ENCODE measurements at regions not wholly inside any gene's neighbourhood (a gene's known extent, or its start where the extent isn't known, plus 50 kb on each side); places are given as distances from the start of the nearest gene placed in this dataset.

DNA sequence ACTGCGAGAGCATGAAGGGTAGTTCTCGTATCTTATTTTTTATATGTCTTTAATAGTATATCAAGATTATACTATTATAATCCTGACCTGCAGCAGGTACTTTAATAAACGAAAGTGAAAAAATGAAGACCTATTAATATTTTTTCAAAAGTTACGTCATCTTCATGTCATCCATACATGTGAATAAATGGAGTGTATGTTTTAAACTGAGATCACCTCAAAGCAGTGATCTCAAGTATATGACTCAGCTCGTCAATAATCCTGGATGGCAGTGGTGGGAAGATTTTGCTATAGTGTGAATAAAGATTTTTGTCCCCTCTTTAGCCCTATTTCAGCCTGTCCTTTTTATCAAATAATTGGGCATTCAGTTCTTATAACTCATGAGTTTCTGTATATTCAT, 166.3 kb upstream of the FBXO11 start (continued):
- TF ChIP-seq, protein P1, sequence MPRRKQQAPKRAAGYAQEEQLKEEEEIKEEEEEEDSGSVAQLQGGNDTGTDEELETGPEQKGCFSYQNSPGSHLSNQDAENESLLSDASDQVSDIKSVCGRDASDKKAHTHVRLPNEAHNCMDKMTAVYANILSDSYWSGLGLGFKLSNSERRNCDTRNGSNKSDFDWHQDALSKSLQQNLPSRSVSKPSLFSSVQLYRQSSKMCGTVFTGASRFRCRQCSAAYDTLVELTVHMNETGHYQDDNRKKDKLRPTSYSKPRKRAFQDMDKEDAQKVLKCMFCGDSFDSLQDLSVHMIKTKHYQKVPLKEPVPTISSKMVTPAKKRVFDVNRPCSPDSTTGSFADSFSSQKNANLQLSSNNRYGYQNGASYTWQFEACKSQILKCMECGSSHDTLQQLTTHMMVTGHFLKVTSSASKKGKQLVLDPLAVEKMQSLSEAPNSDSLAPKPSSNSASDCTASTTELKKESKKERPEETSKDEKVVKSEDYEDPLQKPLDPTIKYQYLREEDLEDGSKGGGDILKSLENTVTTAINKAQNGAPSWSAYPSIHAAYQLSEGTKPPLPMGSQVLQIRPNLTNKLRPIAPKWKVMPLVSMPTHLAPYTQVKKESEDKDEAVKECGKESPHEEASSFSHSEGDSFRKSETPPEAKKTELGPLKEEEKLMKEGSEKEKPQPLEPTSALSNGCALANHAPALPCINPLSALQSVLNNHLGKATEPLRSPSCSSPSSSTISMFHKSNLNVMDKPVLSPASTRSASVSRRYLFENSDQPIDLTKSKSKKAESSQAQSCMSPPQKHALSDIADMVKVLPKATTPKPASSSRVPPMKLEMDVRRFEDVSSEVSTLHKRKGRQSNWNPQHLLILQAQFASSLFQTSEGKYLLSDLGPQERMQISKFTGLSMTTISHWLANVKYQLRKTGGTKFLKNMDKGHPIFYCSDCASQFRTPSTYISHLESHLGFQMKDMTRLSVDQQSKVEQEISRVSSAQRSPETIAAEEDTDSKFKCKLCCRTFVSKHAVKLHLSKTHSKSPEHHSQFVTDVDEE (CRISPR knock-in tag; IDR thresholded peaks at IDR 0.05), result no peak
- no peak for TF ChIP-seq GLIS3 (CRISPR knock-in tag; IDR thresholded peaks at IDR 0.05)
- TF ChIP-seq ZC3H10 (CRISPR knock-in tag; IDR thresholded peaks at IDR 0.05), result no peak
- TF ChIP-seq, protein P2, sequence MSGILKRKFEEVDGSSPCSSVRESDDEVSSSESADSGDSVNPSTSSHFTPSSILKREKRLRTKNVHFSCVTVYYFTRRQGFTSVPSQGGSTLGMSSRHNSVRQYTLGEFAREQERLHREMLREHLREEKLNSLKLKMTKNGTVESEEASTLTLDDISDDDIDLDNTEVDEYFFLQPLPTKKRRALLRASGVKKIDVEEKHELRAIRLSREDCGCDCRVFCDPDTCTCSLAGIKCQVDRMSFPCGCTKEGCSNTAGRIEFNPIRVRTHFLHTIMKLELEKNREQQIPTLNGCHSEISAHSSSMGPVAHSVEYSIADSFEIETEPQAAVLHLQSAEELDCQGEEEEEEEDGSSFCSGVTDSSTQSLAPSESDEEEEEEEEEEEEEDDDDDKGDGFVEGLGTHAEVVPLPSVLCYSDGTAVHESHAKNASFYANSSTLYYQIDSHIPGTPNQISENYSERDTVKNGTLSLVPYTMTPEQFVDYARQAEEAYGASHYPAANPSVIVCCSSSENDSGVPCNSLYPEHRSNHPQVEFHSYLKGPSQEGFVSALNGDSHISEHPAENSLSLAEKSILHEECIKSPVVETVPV (CRISPR knock-in tag; IDR thresholded peaks at IDR 0.05), result no peak
- TF ChIP-seq, protein P3, sequence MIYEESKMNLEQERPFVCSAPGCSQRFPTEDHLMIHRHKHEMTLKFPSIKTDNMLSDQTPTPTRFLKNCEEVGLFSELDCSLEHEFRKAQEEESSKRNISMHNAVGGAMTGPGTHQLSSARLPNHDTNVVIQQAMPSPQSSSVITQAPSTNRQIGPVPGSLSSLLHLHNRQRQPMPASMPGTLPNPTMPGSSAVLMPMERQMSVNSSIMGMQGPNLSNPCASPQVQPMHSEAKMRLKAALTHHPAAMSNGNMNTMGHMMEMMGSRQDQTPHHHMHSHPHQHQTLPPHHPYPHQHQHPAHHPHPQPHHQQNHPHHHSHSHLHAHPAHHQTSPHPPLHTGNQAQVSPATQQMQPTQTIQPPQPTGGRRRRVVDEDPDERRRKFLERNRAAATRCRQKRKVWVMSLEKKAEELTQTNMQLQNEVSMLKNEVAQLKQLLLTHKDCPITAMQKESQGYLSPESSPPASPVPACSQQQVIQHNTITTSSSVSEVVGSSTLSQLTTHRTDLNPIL (CRISPR knock-in tag; IDR thresholded peaks at IDR 0.05; ENCODE audit: low read depth), result no peak
- no peak for TF ChIP-seq ESRRG (CRISPR knock-in tag; IDR thresholded peaks at IDR 0.05)
- TF ChIP-seq TCF4 (CRISPR knock-in tag; IDR thresholded peaks at IDR 0.05; ENCODE audit: borderline replicate concordance), result no peak
- TF ChIP-seq OSR1 (CRISPR knock-in tag; IDR thresholded peaks at IDR 0.05), result no peak

DNA sequence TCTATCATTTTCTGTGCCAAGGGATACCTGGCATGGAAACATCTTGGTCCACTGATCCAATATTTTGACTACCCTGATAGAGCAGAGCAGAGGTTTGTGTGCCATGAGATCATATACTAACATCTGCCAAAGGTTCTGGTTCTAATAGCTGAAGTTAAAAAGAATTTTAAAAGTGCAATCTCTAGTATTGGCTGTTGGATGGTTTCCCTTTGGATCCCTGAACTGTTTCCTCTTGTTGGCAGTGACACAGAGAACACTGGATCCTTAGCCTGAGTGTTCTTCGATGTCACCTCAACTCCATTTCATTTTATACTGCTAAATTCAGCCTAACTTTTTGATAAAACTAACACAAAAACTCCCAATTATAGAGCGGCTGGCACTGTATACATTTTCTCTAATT, 169.3 kb upstream of the FBXO11 start:
- ATAC-seq, result no peak
- no peak for TF ChIP-seq ZFP3 (CRISPR knock-in tag; IDR thresholded peaks at IDR 0.05)

DNA sequence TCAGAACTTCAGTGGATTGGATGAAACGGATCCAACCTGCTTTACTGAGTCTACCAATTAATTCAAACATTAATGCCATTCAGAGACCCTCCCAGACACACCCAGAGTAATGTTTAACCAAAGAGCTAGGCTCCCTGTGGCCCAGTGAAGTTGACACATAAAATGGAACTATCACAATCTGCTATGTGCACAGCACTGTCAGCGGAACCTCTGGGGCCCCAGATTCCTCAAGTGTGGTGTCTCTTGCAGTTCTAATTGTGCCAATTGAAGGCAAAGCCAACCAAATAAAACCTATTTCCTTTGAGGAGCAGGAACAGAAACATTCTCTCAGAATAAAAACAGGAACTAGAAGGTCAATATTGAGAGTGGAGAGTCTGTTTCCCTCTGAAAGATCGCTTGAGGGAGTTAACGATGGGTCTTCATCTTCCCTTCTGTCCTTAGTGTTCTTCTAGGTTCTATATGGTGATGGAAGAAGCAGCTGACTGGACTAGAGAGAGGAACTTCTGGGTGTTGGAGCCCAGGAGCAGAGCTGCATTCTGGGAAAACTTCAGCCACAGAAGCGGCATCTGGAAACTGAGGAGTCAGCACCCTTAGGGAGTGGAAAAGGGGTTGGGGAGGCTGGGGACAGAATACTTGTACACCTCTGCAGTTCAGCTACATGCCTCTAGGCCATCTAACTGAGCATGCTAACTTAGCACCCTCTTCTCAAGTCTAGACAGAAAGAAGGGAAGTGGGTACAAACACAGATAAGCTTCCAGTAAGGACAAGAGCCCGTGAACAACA, 174.4 kb upstream of the FBXO11 start:
- TF ChIP-seq, protein P3 (CRISPR knock-in tag; IDR thresholded peaks at IDR 0.05; ENCODE audit: low read depth), result no peak
- ATAC-seq, result no peak

DNA sequence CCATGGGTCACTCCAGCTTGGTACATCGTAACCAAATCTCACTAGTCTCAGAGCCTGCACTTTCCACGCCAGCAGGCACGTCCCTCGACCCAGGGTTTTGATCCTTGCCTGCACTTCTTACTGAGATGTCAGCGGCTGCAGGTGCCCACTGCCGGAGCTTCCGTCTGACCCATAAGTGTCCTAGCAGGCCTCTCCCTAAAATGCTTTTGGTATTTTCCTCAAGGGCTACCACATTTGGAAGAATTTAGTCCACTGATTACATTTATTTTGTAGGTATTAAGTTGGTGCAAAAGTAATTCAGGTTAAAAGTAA, 175.0 kb upstream of the FBXO11 start:
- TF ChIP-seq, protein P1 (CRISPR knock-in tag; IDR thresholded peaks at IDR 0.05), result no peak
- TF ChIP-seq, protein P4, sequence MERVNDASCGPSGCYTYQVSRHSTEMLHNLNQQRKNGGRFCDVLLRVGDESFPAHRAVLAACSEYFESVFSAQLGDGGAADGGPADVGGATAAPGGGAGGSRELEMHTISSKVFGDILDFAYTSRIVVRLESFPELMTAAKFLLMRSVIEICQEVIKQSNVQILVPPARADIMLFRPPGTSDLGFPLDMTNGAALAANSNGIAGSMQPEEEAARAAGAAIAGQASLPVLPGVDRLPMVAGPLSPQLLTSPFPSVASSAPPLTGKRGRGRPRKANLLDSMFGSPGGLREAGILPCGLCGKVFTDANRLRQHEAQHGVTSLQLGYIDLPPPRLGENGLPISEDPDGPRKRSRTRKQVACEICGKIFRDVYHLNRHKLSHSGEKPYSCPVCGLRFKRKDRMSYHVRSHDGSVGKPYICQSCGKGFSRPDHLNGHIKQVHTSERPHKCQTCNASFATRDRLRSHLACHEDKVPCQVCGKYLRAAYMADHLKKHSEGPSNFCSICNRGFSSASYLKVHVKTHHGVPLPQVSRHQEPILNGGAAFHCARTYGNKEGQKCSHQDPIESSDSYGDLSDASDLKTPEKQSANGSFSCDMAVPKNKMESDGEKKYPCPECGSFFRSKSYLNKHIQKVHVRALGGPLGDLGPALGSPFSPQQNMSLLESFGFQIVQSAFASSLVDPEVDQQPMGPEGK (CRISPR knock-in tag; IDR thresholded peaks at IDR 0.05; ENCODE audit: borderline replicate concordance), result no peak
- TF ChIP-seq ZFP30 (CRISPR knock-in tag; IDR thresholded peaks at IDR 0.05), result no peak
- no peak for TF ChIP-seq OSR1 (CRISPR knock-in tag; IDR thresholded peaks at IDR 0.05)
- TF ChIP-seq TOX (CRISPR knock-in tag; IDR thresholded peaks at IDR 0.05; ENCODE audit: borderline replicate concordance), result no peak
- no peak for TF ChIP-seq ZNF8 (CRISPR knock-in tag; IDR thresholded peaks at IDR 0.05)
- no peak for TF ChIP-seq BACH2 (CRISPR knock-in tag; IDR thresholded peaks at IDR 0.05; ENCODE audit: borderline replicate concordance)
- TF ChIP-seq ZFP3 (CRISPR knock-in tag; IDR thresholded peaks at IDR 0.05), result no peak
- no peak for TF ChIP-seq PPARA (CRISPR knock-in tag; IDR thresholded peaks at IDR 0.05; ENCODE audit: borderline replicate concordance)
- TF ChIP-seq ESRRG (CRISPR knock-in tag; IDR thresholded peaks at IDR 0.05), result no peak
- no peak for TF ChIP-seq CSDC2 (CRISPR knock-in tag; IDR thresholded peaks at IDR 0.05)
- no peak for ATAC-seq
